Thoracic aorta (tissue), 2 donors: ENCODE measurements at regions not wholly inside any gene's neighbourhood (a gene's known extent, or its start where the extent isn't known, plus 50 kb on each side); places are given as distances from the start of the nearest gene placed in this dataset.

ENCODE experiments used
- ATAC-seq: fragments of 150-250 bp; one replicate; pipeline ENCODE4 v1.8.0; 2017; ENCODE audit warnings: low read depth; ENCODE audit not compliant: insufficient number of reproducible peaks, low FRiP score
- DNase-seq: peaks from one replicate; pipeline ENCODE4 v3.0.0-alpha.2; 2020; ENCODE audit warnings: low spot score
- H3K27ac ChIP-seq, 2 donors: fragments of 200-600 bp; sonication (generic); 1 replicate in 1 of 2; 2 replicates in 1 of 2; pipeline ENCODE4 v1.5.1; 2016; ENCODE audit warnings: mild to moderate bottlenecking in 2 of 2, moderate library complexity in 2 of 2
- H3K27me3 ChIP-seq: fragments of 200-600 bp; sonication (generic); replicated peaks from 2 replicates; pipeline ENCODE4 v1.6.0; 2016; ENCODE audit warnings: mild to moderate bottlenecking; ENCODE audit not compliant: insufficient read depth
- H3K36me3 ChIP-seq: fragments of 200-600 bp; sonication (generic); one replicate; pipeline ENCODE4 v1.5.1; 2016
- H3K4me1 ChIP-seq, 2 donors: fragments of 200-600 bp; sonication (generic); 1 replicate in 1 of 2; 2 replicates in 1 of 2; pipeline versions ENCODE4 v1.5.1 to v1.6.0; 2016; ENCODE audit warnings: low read depth in 2 of 2, mild to moderate bottlenecking in 1 of 2; ENCODE audit not compliant: control insufficient read depth in 1 of 2
- H3K4me3 ChIP-seq: fragments of 200-600 bp; sonication (generic); 2 replicates; pipeline ENCODE4 v1.5.1; 2016; ENCODE audit warnings: mild to moderate bottlenecking
- H3K9me3 ChIP-seq: fragments of 200-600 bp; sonication (generic); 2 replicates; pipeline ENCODE4 v1.5.1; 2016
- TF ChIP-seq, protein P1 (sequence below): fragments of 200-600 bp; sonication (generic); IDR thresholded peaks from one replicate; pipeline ENCODE4 v1.5.1; 2019; ENCODE audit warnings: antibody characterized with exemption

DNA sequence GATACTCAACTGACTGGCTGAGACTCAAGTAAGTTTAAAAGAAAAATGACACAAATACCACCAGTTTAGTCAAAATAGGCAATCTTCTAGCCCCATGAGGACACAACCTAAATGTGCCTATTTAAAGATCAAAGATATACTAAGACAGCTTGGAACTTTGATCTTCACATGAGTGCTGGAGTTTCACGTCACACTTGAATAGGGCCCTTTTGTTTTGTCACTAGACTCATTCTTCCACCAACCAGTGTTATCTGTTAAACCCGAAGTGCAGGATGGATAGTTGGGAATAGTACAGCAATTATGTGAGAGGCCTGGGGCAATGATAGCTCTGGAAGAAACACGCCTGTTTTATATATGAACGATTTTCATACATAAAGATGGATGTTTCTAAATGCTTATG, 792.8 kb upstream of the NUDT12 start:
- TF ChIP-seq, protein P1, sequence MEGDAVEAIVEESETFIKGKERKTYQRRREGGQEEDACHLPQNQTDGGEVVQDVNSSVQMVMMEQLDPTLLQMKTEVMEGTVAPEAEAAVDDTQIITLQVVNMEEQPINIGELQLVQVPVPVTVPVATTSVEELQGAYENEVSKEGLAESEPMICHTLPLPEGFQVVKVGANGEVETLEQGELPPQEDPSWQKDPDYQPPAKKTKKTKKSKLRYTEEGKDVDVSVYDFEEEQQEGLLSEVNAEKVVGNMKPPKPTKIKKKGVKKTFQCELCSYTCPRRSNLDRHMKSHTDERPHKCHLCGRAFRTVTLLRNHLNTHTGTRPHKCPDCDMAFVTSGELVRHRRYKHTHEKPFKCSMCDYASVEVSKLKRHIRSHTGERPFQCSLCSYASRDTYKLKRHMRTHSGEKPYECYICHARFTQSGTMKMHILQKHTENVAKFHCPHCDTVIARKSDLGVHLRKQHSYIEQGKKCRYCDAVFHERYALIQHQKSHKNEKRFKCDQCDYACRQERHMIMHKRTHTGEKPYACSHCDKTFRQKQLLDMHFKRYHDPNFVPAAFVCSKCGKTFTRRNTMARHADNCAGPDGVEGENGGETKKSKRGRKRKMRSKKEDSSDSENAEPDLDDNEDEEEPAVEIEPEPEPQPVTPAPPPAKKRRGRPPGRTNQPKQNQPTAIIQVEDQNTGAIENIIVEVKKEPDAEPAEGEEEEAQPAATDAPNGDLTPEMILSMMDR, result no peak
- H3K27ac ChIP-seq, result no peak overlapping the region
- no peaks in the 10 kb centered on the region for H3K9me3 ChIP-seq
- H3K27me3 ChIP-seq, result no peaks in the 10 kb centered on the region
- DNase-seq (no peak), ATAC-seq (no peak)
- H3K4me1 ChIP-seq, result no peaks in the 10 kb centered on the region
- no peaks in the 10 kb centered on the region for H3K36me3 ChIP-seq
- H3K4me3 ChIP-seq, result no peak overlapping the region

DNA sequence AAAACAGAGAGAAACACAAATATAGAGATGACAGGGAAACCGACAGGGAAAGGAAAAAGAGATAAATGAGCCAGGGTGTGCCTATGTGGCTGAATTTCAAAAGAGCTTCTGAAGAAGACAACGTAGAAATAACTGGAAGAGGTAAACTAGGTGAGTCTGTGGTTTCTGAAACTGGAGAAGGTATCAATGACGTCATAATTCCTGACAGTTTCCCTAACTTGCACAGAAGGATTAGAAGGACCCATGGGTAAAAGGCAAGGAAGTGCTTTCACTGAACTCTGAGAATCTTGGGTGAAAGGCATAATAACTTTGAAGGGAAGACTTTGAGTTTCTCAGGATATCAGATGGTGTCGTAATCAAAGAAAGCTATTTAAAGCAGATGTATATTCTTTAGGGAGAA, 790.8 kb upstream of the NUDT12 start:
- ATAC-seq, result no peak
- TF ChIP-seq, protein P1, result no peak
- no peak overlapping the region for H3K27ac ChIP-seq

DNA sequence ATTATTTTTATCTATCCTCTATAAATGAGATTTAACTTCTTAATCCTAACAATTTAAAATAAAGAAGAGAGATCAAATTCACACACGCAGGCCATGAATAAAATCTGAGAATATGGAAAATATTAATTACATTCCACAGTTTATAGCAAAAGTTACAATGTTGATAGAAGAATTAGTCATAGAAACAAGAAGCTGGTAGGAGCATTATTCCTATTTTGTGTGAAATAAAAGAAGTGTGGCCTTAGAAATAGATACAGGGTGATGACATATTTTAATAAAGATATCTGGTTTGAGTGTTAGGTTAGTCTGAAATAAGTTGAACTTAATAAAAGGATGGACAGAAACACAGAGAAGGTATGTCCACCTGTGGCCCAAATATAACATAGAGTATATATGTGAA, 790.4 kb upstream of the NUDT12 start:
- no peaks in the 10 kb centered on the region for H3K36me3 ChIP-seq
- ATAC-seq, result no peak
- DNase-seq, result no peak
- H3K4me3 ChIP-seq, result no peak overlapping the region
- no peaks in the 10 kb centered on the region for H3K9me3 ChIP-seq
- H3K27me3 ChIP-seq, result no peaks in the 10 kb centered on the region
- H3K4me1 ChIP-seq, result no peaks in the 10 kb centered on the region
- H3K27ac ChIP-seq, result no peak overlapping the region
- TF ChIP-seq, protein P1, result no peak

More for the DNA sequence above, 790.8 kb upstream of the NUDT12 start:
- Histone ChIP-seq H3K4me3 (no peak overlapping the region), H3K27me3 (no peaks in the 10 kb centered on the region), H3K9me3 (no peaks in the 10 kb centered on the region), H3K4me1 (no peaks in the 10 kb centered on the region), H3K36me3 (no peaks in the 10 kb centered on the region)
- no peak for DNase-seq

DNA sequence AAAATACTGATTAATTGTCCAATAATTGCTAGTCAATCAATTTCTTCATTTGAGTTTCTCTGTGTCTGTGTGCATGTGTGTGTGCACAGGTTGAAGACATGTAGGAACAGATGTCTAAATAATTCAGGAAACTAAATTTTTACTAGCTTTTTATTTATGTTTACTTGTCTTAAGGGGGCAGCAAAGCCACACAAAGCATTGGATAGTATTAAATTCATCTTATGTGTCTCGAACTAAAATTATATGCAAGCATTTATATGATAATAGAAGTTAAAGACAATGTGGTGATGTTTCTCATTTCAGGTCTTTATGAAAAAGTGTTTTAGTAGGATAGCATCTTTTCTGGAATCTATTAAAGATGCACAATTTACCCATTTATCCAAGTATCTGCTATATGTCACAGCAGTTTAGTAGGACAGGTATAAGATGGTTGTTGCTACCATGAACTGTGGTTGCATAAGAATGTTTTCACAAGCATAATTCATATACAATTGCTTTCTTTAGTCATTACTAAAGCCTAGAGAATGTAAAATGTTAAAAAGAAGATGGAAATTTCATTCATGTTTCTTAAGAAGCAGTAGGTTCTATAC, 784.6 kb upstream of the NUDT12 start:
- Histone ChIP-seq H3K27me3 (no peaks in the 10 kb centered on the region), H3K9me3 (no peaks in the 10 kb centered on the region), H3K4me1 (no peaks in the 10 kb centered on the region), H3K36me3 (no peaks in the 10 kb centered on the region), H3K4me3 (no peak overlapping the region), H3K27ac (no peak overlapping the region)
- DNase-seq, result no peak
- TF ChIP-seq, protein P1, result no peak
- no peak for ATAC-seq

DNA sequence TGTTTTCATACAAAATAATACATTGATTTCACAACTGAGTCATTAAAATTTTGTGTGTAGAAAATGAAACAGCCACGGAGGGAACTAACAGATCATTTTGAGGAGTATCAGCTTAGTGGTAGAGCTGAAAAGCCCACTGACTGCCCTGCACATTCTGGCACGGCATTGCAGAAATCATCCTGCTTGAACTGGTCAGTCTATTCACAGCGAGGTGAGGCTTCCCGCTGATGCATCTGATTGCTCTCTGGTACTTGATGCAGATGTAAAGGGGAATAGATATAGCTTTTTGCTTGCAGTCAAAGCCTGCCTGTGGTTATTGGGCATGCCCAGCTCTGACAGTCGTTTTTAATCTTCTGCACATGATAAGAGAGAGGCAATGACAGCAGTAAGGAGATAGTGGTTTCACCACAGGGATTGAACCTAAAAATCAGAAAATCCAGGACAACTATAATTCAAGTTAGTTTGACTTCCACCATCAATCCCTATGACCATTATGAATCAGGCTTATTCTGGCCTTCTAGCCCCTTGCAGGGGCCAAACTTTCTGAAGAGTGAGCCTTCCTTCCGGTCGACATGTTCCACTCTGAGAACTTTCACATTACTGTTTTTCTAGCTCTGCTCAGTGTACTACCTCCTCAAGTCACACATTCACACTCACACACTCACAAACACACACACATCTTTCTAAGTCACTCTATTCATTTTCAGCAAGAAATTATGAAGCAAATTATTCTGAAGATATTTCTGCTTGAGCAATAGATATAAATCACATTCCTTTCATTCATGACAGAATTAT, 782.8 kb upstream of the NUDT12 start:
- DNase-seq (no peak), ATAC-seq (no peak)

More for the DNA sequence above, 782.8 kb upstream of the NUDT12 start:
- H3K4me1 ChIP-seq, result no peaks in the 10 kb centered on the region
- no peaks in the 10 kb centered on the region for H3K9me3 ChIP-seq
- no peaks in the 10 kb centered on the region for H3K27me3 ChIP-seq
- TF ChIP-seq, protein P1, result no peak
- no peak overlapping the region for H3K4me3 ChIP-seq
- no peak overlapping the region for H3K27ac ChIP-seq
- H3K36me3 ChIP-seq, result no peaks in the 10 kb centered on the region
